Hepatocyte (in vitro differentiated cells): ENCODE measurements at regions not wholly inside any gene's neighbourhood (a gene's known extent, or its start where the extent isn't known, plus 50 kb on each side); places are given as distances from the start of the nearest gene placed in this dataset.

Experiments used
- DNase-seq: peaks from one replicate; pipeline ENCODE4 v3.0.0-alpha.2; 2016; ENCODE audit warnings: low spot score
- H2AFZ ChIP-seq: fragments of 200-600 bp; sonication (generic); 2 replicates; pipeline ENCODE4 v1.6.0; 2016; ENCODE audit warnings: antibody characterized with exemption, mild to moderate bottlenecking
- H3K27ac ChIP-seq: fragments of 200-600 bp; sonication (generic); 2 replicates; pipeline ENCODE4 v1.5.1; 2016; ENCODE audit warnings: mild to moderate bottlenecking
- H3K27me3 ChIP-seq: fragments of 200-600 bp; sonication (generic); 2 replicates; pipeline ENCODE4 v1.6.1; 2016
- H3K36me3 ChIP-seq: fragments of 200-600 bp; sonication (generic); replicated peaks from 2 replicates; pipeline ENCODE4 v1.5.1; 2016; ENCODE audit warnings: low read depth; ENCODE audit not compliant: insufficient read depth
- H3K4me1 ChIP-seq: fragments of 200-600 bp; sonication (generic); 2 replicates; pipeline ENCODE4 v1.5.1; 2016; ENCODE audit warnings: mild to moderate bottlenecking, moderate library complexity; ENCODE audit not compliant: insufficient read depth
- H3K4me2 ChIP-seq: fragments of 200-600 bp; sonication (generic); 2 replicates; pipeline ENCODE4 v1.6.0; 2016
- H3K4me3 ChIP-seq: fragments of 200-600 bp; sonication (generic); 2 replicates; pipeline ENCODE4 v1.5.1; 2016; ENCODE audit warnings: mild to moderate bottlenecking
- H3K79me2 ChIP-seq: fragments of 200-600 bp; sonication (generic); 2 replicates; pipeline ENCODE4 v1.6.0; 2017; ENCODE audit warnings: mild to moderate bottlenecking
- H3K9me2 ChIP-seq: fragments of 200-600 bp; sonication (generic); replicated peaks from 2 replicates; pipeline ENCODE4 v1.6.0; 2017; ENCODE audit warnings: mild to moderate bottlenecking; ENCODE audit not compliant: insufficient read depth
- H3K9me3 ChIP-seq: fragments of 200-600 bp; sonication (generic); 2 replicates; pipeline ENCODE4 v1.5.1; 2016; ENCODE audit warnings: low read depth, mild to moderate bottlenecking
- H4K20me1 ChIP-seq: fragments of 200-600 bp; sonication (generic); 2 replicates; pipeline ENCODE4 v1.6.0; 2016; ENCODE audit warnings: mild to moderate bottlenecking; ENCODE audit not compliant: insufficient read depth, poor library complexity, severe bottlenecking
- CTCF ChIP-seq: fragments of 200-600 bp; sonication (generic); IDR thresholded peaks from 2 replicates; pipeline ENCODE4 v1.5.1; 2016; ENCODE audit warnings: antibody characterized with exemption, mild to moderate bottlenecking; ENCODE audit not compliant: poor library complexity
- EZH2 ChIP-seq: fragments of 200-600 bp; sonication (generic); IDR thresholded peaks from 2 replicates; pipeline ENCODE4 v1.6.1; 2016; ENCODE audit warnings: antibody characterized with exemption, mild to moderate bottlenecking, borderline replicate concordance
- EZH2phosphoT487 ChIP-seq: fragments of 200-600 bp; sonication (generic); IDR thresholded peaks from one replicate; pipeline ENCODE4 v1.6.1; 2018; ENCODE audit warnings: antibody characterized with exemption, mild to moderate bottlenecking, low read depth, moderate library complexity; ENCODE audit not compliant: unreplicated experiment, severe bottlenecking
- WGBS: methylation state at CpG from one replicate; pipeline ENCODE4 v1.1.6; 2016; ENCODE audit warnings: low lambda C conversion rate; ENCODE audit errors: missing lambda C conversion rate; 5-methylcytosine and 5-hydroxymethylcytosine counted together

GRCh38 chr10:90171014-90171722, 469.8 kb downstream of the KIF20B start:
- Histone ChIP-seq H3K27ac (no peak overlapping the region), H2AFZ (no peak overlapping the region), H4K20me1 (no peaks in the 10 kb centered on the region), H3K36me3 (no peaks in the 10 kb centered on the region), H3K4me1 (no peaks in the 10 kb centered on the region), H3K79me2 (no peaks in the 10 kb centered on the region), H3K4me3 (no peak overlapping the region), H3K4me2 (no peak overlapping the region), H3K9me2 (no peaks in the 10 kb centered on the region), H3K27me3 (no peaks in the 10 kb centered on the region), H3K9me3 (no peaks in the 10 kb centered on the region)
- DNase-seq: no peak
- 89% methylated on average over 2 of the region's 2 CpGs for WGBS
- no peak for TF ChIP-seq EZH2phosphoT487
- no peak for TF ChIP-seq EZH2
- TF ChIP-seq CTCF: no peak

GRCh38 chr10:90174531-90174930, 473.1 kb downstream of the KIF20B start:
- H2AFZ ChIP-seq: no peak overlapping the region
- no peaks in the 10 kb centered on the region for H3K79me2 ChIP-seq
- no peaks in the 10 kb centered on the region for H3K4me1 ChIP-seq
- no peaks in the 10 kb centered on the region for H3K9me3 ChIP-seq
- H4K20me1 ChIP-seq: no peaks in the 10 kb centered on the region
- no peak for DNase-seq
- no peak overlapping the region for H3K27ac ChIP-seq
- no peaks in the 10 kb centered on the region for H3K9me2 ChIP-seq
- TF ChIP-seq EZH2 (no peak), EZH2phosphoT487 (no peak), CTCF (no peak)
- no peaks in the 10 kb centered on the region for H3K27me3 ChIP-seq
- WGBS: 84% methylated on average over 3 of the region's 3 CpGs
- H3K4me3 ChIP-seq: no peak overlapping the region
- H3K4me2 ChIP-seq: no peak overlapping the region
- no peaks in the 10 kb centered on the region for H3K36me3 ChIP-seq

GRCh38 chr10:90175161-90175681, 473.8 kb downstream of the KIF20B start:
- no peaks in the 10 kb centered on the region for H3K79me2 ChIP-seq
- H3K27me3 ChIP-seq: no peaks in the 10 kb centered on the region
- H3K27ac ChIP-seq: no peak overlapping the region
- H3K4me2 ChIP-seq: no peak overlapping the region
- H3K9me3 ChIP-seq: no peaks in the 10 kb centered on the region
- no peaks in the 10 kb centered on the region for H3K36me3 ChIP-seq
- H3K9me2 ChIP-seq: no peaks in the 10 kb centered on the region
- H3K4me1 ChIP-seq: no peaks in the 10 kb centered on the region
- no peak overlapping the region for H3K4me3 ChIP-seq
- no peak for TF ChIP-seq CTCF
- no peak for TF ChIP-seq EZH2
- TF ChIP-seq EZH2phosphoT487: no peak
- no peak for DNase-seq
- H2AFZ ChIP-seq: no peak overlapping the region
- 84% methylated on average over 7 of the region's 7 CpGs for WGBS
- H4K20me1 ChIP-seq: no peaks in the 10 kb centered on the region
